ENCODE measurements at regions not wholly inside any gene's neighbourhood (a gene's known extent, or its start where the extent isn't known, plus 50 kb on each side); places are given as distances from the start of the nearest gene placed in this dataset.

DNA sequence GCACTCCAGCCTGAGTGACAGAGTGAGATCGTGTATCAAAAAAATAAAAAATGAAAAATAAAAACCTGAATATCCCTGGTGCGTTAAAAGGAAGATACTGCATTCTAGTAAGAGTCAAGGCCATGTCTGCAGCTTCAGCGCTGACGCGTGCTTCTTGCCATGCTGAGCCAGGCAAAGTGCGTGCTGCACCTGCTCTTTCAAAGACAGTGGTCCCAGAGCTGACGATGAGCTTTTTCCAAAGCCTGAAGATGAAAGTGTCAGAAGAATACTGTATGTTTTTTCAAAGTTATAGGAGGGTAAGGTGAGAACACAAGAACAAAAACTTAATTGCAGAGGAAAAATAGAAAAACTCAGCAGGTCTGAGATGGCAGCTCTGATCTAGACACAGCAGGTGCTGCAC, 115.1 kb downstream of the RNASET2 start:
- DNase-seq: no peak

DNA sequence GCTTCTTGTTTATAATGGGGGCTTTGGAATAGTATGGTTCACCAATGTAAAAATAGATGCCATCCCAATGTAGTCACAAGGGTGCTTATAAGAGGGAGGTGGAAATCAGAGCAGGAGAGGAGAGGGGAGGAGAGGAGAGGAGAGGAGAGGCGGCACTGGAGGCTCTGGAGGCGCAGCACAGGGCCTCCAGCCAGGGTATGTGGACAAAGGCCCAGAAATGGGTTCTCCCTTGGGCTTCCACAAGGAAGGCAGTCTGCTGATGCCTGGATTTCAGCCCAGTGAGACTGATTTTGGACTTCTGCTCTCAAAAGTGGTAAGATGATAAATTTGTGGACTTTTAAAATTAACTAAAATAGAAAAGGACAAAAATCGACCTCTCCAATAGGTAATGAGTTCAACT, 116.8 kb downstream of the RNASET2 start:
- DNase-seq: no peak

DNA sequence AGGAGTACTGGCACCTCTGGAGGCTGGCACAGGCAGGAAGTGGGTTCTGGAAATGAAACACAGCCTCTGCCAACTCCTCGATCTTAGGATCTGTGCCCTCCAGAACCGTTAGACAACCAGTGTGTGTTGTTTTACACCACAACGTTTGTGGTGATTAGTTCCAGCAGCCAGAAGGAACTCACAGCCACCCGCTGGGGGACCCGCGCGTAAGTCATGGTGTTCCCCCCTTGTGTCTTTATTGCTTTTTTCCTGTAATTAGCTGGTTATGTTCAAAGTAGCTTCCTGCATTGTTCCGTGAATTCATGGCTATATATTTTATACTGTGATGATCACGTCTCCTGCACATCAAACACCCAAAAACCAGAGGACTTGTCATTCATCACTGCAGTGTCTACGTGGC, 117.4 kb downstream of the RNASET2 start:
- no peak for DNase-seq

DNA sequence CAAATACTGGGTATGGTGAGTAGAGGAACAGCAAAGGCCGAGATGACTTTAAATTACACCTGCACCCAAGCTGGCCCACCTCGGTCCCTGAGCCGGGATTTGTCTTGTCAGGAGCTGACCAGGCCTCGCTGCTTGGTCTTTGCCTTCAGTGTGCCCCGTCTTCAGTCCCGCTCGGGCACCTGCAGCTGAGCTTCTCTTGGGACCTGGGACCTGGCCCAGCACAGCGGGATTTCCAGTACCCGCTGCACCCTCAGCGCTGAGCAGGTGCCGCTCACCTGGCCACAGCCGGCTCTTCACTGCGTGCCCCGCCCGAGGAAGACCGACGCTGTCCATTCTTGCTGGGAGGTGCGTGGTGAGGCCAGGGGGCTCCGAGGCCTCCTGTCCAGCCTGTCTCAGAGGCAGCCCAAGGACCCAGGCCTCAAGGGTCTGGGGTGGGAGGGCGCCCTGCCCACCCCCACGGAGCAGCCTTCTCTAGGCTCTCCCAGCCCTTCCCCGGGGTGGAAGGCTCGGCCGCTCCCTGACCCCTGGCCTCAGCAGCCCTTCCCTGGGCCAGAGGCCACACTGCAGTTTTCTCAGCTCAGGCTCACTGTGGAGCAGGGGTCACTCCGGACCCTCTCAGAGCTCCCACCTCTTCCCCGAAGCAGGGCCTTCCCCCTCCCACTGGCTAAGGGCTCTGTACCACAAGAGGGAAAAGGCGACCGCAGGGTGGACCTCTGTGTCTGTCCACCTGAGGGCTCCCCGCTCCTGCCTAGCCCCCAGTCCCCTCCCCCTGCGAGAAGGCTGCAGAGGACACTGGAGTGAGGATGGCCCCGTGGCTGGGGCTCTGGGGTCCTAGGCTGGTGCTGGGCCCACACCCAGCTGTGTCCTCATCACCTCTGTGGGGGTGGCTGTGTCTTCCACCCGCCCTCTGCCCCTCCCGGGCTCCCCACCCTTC, 119.3 kb downstream of the RNASET2 start:
- DNase-seq: no peak

DNA sequence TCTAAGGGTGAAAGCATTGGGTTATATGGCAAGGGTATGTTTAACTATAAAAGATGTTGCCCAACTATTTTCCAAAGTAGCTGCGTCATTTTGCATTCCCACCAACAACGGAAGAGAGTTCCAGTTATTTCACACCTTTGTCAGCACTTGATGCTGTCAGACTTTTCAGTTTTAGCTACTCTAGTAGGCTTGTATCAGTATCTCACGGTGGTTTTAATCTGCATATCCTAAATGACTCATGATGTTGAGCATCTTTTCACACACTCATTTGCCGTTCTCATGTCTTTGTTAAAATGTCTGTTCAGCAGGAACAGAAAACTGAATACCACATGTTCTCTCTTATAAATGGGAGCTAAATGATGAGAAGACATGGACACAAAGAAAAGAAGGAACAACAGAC, 122.3 kb downstream of the RNASET2 start:
- no peak for DNase-seq

DNA sequence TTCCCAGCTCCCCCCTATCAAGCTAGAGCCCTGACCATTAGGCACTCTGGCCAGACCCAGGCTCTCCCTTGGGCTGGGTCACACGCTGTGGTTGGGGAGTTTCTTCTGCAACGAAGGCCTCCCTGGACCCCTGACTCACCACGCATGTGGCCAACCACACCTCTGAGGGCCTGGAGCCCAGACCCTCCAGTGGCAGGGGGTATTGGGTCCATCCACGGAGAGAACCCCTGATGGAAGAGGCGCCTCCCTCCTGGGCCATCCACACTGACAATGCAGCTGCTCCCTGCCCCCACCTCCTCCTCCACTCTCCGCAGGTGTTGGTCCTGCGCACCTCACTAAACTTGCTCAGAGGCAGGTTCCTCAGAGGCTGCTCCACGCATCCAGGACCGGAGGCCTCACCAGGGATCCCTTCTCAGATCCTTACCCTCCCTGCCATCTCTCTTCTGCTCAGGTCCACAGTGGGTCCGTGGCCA, 125.4 kb downstream of the RNASET2 start:
- no peak for DNase-seq

DNA sequence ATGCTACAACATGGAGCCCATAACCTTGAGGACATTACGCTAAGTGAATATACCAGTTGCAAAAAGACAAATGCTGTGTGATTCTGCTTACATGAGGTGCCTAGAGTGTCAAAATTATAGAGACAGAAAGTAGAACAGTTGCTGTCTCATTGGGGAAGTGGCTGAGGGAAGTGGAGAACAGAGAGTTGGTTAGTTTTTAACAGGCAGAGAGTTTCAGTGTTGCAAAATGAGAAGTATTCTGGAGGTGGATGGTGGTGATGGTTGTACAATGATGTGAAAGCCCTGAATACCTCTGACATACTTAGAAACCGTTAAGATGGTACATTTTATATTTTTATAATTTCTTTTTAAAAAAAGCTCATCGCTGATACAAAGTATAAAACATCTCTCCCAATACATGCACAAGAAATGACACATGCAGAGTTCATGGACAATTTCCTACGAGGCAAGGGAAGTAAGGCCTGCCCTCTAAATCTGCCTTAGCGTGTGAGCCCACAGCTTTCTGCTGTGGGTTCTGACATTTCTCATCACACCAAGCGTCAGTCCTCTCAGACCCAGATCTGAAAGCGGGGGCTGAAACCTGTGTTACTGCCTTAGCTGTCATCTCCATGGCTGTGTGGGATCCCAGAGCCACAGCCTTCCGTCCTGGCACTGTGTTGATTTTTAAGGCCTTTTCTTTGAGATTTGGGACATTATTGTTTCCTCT, 126.0 kb downstream of the RNASET2 start:
- no peak for DNase-seq

DNA sequence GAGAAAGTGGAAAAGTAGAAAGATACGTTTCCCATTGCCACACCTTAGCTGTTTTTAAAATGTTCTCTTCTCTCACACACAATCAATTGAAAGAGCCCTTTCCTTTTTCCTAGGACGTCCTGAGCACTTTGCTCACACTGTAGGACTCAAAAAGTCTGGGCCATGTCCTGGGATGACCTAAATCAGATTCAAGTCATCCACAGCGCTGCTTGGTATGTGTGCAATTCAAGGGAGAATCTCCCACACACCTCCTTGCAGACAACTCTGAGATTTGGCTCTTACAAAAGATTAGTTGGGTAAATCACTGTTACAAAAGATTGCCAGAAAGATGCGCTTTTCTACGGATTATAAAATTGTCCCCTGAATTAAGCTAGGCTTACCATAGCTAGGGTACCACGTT, 130.1 kb downstream of the RNASET2 start:
- DNase-seq: no peak

DNA sequence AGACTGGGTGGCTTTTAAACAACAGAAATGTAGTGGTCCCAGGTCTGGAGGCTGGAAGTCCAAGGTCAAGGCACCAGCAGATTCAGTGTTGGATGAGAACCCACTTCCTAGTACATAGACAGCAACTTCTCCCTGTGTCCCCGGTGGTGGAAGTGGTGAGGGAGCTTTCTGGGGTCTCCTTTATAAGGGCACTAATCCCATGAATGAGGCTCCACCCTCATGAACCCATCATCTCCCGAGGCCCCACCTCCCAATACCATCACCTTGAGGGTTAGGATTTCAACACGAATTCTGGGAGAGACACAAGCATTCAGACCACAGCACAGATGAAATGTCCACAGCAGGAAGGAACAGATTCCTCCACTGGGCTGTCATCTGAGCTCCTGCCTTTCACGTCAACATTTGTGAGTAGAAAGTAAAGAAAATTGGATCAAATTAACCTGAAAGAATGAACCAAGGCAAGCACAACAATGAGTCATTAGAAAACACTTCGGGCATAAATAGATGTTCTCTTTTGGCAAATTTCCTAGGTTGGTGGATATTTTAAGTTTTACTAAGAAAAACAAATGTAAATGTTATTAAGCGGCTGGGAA, 130.7 kb downstream of the RNASET2 start:
- DNase-seq: no peak

DNA sequence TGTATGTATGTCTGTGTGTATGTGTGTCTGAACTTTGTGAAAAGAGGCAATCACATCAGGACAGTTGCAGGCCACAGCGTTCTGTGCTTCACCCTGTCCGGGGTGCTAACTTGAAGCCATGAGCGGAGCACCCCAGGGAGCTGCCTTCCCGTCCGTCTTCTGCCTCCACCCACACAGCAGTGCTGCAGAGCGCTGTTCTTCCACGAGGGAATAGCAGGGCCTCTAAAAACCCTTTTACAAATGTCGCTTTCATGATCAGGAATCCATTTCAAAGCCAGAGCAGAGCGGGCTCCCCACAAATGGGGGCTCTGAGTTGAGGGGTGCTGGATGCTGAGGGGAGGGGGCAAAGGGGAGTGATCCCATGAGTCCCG, 131.5 kb downstream of the RNASET2 start:
- DNase-seq: no peak

DNA sequence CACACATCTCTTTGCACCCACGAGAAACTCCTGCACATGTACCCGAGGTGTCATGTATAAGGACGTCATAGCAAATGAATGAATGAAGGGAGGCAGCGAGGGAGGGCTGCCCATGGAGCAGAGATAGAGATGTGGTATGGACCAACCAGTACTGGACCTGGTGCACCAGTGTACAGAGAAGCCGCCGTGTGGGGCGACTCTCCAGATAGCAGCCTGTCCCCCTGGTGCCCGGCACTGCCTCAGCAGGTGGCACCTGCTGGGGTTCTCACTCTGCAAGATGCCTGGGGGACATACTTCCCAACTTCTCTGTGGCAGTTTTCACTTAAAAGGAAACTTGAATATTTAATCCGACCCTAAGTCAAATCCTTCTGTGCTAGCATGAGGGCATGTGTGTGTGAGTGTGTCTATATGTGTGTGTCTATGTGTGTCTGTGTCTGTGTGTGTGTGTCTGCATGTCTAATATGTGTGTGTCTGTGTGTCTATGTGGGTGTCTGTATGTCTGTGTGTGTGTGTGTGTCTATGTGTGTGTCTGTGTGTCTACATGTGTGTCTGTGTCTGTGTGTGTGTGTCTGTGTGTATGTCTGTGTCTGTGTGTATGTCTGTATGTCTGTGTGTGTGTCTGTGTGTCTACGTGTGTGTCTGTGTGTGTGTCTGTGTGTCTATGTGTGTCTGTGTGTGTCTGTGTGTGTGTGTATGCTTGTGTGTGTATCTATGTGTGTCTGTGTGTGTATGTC, 132.0 kb downstream of the RNASET2 start:
- DNase-seq: no peak

DNA sequence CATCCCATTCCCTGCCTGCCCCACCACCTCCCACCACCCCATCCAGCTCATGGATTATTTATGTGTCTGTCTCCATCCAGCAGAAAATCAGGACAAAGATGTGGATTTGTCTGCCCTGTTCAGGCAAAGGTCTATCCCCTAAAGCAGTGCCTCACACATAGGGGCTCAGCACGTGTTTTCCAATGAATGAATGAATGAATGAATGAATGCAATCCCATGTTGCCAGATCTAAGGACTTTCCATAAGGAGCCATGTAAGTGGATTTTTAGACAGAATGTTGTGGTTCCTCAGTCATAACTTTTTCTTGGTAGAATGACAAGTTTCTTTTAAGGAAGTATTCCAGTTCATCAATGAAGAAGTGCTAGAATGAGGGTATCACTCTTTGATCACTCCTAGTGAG, 133.7 kb downstream of the RNASET2 start:
- no peak for DNase-seq

DNA sequence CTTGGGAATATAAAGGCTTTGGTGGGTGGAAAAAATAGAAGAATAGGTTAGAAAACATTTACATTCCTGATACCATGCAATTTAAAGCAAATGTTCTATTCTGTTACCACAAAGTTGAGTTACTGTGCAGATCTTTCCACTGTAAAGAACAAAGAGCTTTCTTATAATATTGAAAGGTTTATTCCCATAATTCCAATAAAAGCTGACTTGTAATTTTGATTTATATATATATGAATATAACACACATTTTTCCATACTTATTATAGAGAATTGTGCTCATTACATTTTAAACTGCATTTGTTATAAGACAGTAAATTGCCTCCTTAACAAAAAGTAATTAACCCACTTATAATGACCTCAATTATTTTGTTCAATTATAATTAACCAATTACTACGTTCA, 135.9 kb downstream of the RNASET2 start:
- no peak for DNase-seq

DNA sequence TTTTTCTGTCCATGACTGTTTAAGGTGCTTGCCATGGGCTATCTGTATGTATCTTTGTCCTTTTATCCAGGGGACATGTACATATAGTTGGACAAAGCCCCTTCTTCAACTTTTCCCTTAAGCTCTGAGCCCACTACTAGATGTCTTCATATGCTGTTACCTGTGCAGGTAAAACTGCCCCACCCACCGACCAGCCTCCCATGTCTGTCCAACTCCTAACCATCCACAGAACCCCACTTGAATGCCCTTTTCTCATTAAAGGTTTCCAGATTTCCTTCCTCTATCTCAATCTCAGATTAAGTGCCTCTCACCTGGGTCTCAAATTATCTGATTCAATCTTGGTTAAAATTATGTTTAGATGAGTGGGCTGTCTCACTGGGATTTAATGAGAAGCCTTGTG, 136.3 kb downstream of the RNASET2 start:
- no peak for DNase-seq

DNA sequence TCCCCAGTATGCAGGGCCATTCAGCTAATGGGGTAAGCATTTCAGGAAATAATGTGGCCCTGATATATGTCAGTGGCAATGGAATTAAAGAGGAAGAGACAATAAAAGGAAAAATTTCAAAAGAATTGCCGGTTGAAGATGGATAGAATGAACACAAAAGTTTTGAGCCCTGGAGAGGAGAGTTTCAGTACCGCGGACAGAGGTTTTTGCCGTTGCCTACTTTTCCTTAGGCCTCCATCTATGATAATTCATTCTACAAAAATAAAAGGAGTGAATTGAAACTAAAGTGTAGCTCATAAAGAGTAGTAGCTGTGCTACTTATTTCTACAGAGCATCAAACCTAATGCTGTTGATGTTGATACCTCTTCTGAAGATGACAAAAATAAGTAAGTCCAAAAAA, 140.7 kb downstream of the RNASET2 start:
- DNase-seq: no peak

DNA sequence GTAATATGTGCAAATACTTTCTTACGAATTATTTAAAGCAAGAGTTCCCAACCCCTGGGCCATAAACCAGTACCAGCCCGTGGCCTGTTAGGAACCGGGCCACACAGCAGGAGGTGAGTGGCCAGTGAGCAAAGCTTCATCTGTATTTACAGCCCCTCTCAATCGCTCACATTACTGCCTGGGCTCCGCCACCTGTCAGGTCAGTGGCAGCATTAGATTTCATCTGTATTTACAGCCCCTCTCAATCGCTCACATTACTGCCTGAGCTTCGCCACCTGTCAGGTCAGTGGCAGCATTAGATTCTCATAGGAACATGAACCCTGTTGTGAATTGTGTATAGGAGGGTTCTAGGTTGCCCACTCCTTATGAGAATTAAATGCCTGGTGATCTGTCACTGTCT, 142.0 kb downstream of the RNASET2 start:
- no peak for DNase-seq

DNA sequence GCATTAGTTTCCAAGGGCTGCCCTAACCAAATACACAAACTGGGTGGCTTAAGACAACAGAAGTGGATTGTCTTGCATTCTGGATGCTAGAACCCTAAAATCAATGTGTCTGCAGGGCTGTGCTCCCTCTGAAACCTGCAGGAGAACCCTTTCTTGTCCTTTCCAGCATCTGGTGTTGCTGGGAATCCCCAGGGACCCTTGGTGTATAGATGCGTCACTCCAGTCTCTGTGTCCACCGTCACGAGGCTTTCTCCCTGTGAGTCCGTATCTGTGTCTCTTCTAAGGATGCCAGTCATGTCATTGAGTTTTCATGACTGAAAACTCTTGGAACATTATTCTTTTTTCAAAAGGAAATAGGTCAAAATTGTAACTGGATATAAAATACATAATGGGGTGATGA, 142.9 kb downstream of the RNASET2 start:
- no peak for DNase-seq

DNA sequence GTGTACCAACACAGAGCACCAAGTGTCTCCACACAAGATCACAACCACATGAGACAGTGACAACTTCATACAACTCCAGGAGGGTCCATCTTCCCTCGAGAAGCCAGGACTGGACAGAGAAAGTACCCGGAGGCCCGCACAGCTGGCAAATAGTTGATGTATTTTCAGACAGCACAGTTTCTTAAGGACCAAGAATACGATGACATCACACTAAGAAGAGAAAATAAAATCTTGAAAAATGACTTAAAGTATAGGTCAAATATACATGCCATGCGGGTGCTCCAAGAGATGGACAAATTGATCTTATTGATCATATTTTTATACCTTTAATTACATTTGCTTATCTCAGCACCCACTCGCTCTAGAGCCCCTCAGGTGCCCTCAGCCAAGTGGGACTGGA, 145.5 kb downstream of the RNASET2 start:
- DNase-seq: no peak

DNA sequence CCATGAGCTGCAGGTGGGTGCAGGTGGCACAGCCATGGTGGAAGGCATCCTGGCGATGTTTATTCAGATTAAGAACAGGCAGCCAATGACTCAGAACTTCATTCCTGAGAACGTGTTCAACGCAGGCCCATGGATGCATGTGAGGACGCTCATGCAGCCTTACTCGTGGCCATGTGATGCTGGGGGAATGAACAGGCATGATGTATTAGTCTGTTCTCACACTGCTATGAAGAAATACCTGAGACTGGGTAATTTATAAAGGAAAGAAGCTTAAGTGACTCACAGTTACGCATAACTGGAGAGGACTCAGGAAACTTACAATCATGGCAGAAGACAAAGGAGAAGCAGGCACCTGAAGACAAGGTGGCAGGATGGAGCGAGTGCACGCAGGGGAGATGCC, 146.6 kb downstream of the RNASET2 start:
- DNase-seq: no peak

DNA sequence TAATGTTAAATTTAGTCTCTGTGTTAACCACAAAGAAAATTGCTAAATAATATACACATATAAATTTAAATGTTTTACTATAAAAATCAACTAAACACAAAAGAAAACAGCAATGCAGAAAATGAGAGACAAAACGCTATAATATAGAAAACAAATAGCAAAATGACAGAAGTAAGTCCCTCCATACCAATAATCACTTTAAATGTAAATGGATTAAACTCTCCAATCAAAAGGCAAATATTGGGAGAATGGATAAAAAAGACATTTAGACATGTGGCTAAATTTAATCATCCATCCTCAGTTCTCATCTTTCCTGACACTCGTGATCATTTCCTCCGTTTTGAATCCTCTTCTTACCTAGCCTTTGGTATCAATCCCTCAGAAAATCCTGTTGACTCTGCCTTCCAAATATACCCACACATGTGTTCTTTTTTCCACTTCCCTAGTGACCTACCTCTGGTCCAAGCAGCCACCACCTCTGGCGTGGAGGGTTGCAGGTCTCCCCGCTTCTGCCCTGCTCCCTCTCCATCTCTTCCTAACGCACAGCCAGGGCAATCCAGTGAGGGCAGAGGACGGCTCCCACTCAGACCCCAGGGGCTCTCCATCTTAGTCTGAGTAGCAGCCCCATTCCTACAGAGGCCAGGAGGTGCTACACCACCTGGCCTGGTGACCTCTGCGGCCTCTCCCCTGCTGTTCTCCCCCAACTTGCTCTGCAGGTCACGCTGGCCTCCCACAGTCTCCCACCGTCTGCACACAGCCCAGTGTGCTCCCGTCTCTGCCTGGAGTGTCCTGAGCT, 149.2 kb downstream of the RNASET2 start:
- no peak for DNase-seq

DNA sequence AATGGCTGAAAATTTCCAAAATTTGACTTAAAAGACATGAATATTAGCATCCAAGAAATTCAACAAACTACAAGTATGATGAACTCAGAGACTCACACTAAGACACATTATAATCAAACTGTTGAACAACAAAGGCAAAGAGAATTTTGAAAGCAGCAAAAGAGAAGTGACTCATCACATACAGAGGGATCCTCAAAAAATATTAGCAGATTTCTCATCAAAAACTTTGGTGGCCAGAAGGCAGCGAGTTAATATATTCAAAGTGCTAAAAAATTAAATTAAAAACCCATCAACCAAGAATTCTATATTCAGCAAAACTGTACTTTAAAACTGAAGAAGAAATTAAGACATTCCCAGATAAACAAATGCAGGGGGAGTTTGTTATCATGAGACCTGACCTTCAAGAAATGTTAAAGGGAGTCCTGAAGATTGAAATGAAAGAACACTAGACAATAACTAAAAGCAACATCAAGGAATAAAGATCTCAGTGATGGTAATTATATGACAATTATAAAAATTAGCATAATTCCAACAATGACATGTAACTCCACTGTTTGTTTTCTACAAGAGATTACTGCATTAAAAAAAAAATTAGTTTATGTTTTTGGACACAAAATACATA, 150.0 kb downstream of the RNASET2 start:
- DNase-seq: no peak

DNA sequence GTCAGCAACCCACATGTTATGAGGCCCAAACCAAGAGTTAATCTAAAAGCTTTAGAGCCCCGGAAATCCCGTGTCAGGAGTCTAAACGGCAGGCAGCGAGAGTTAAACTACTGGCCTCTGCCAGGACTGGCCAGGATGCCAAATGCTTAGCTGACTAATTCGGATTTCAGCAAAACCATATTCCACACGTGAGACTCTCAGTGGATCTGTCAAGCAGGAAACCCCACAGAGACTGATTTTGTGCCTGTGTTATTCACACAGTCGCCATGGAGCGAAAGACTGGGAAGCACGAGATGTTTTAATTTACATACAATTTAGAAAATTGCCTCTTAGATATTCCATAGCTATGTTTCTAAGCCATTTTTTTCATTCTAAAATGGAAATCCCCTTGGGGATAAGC, 152.9 kb downstream of the RNASET2 start:
- no peak for DNase-seq

Data from NK-92 treated with Interleukin-12 subunit alpha and Interleukin-12 subunit beta, amount 100 ng/mL, for 24 hours (cell line).